ENCODE measurements at regions not wholly inside any gene's neighbourhood (a gene's known extent, or its start where the extent isn't known, plus 50 kb on each side); places are given as distances from the start of the nearest gene placed in this dataset.

DNA sequence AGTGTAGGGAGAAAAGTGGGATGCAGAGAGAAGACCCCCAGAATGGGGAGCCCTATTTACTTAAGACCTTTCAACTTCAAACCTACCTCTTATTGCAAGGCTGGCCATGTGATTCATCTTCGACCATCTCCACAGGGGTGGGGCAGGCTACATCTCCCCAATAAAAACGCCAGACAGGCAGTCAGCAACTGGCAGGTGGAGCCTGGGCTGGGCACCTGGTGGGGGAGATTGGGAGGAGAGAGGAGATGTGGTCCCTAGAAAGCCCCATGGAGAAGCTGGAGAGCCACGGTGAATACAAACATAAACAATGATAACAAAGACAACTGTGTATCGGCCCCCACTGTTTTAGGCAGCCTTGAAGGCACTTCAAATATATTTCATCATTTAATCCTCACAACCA lies 336.7 kb upstream of the PROX1 start:
- DNase-seq (ENCODE audit: extremely low spot score, unreplicated experiment), result no peak
- H3K4me3 Mint-ChIP-seq (ENCODE audit: unreplicated experiment), result no peak overlapping the region
- H3K36me3 Mint-ChIP-seq (ENCODE audit: unreplicated experiment), result no peaks in the 10 kb centered on the region
- no peak for TF ChIP-seq CTCF (IDR thresholded peaks at IDR 0.05)
- no peaks in the 10 kb centered on the region for H3K27me3 Mint-ChIP-seq (ENCODE audit: unreplicated experiment)
- H3K9me3 Mint-ChIP-seq (ENCODE audit: unreplicated experiment), result no peaks in the 10 kb centered on the region
- no peaks in the 10 kb centered on the region for H3K4me1 Mint-ChIP-seq (ENCODE audit: unreplicated experiment)
- no peak overlapping the region for H3K27ac Mint-ChIP-seq (ENCODE audit: unreplicated experiment)

DNA sequence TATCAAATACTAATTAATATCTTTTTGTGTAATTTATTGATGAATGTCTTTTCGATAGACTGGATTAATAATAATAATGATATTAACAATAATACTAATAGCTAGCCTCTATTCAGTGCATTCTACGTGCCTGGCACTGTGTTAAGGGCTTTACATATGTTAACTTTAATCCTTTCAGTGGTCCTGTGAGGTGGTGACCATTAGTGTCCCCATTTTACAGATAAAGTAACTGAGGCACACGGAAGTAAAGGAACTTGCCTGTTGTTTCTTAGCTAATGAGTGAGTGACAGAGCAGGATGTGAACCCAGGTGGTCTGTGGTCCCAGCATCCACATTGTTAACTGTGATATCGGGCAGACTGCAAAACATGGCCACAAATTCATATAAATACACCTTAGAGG lies 335.7 kb upstream of the PROX1 start:
- H3K27ac Mint-ChIP-seq (ENCODE audit: unreplicated experiment), result no peak overlapping the region
- H3K36me3 Mint-ChIP-seq (ENCODE audit: unreplicated experiment), result no peaks in the 10 kb centered on the region
- no peak for TF ChIP-seq CTCF (IDR thresholded peaks at IDR 0.05)
- H3K9me3 Mint-ChIP-seq (ENCODE audit: unreplicated experiment), result no peaks in the 10 kb centered on the region
- DNase-seq (ENCODE audit: extremely low spot score, unreplicated experiment), result no peak
- no peak overlapping the region for H3K4me3 Mint-ChIP-seq (ENCODE audit: unreplicated experiment)
- no peaks in the 10 kb centered on the region for H3K27me3 Mint-ChIP-seq (ENCODE audit: unreplicated experiment)
- no peaks in the 10 kb centered on the region for H3K4me1 Mint-ChIP-seq (ENCODE audit: unreplicated experiment)

GRCh38 chr1:213656039-213656438 lies 331.7 kb upstream of the PROX1 start:
- no peaks in the 10 kb centered on the region for H3K36me3 Mint-ChIP-seq (ENCODE audit: unreplicated experiment)
- no peak for TF ChIP-seq CTCF (IDR thresholded peaks at IDR 0.05)
- DNase-seq (ENCODE audit: extremely low spot score, unreplicated experiment), result no peak
- H3K9me3 Mint-ChIP-seq (ENCODE audit: unreplicated experiment), result no peaks in the 10 kb centered on the region
- H3K4me1 Mint-ChIP-seq (ENCODE audit: unreplicated experiment), result no peaks in the 10 kb centered on the region
- H3K27ac Mint-ChIP-seq (ENCODE audit: unreplicated experiment), result no peak overlapping the region
- no peaks in the 10 kb centered on the region for H3K27me3 Mint-ChIP-seq (ENCODE audit: unreplicated experiment)
- H3K4me3 Mint-ChIP-seq (ENCODE audit: unreplicated experiment), result no peak overlapping the region

DNA sequence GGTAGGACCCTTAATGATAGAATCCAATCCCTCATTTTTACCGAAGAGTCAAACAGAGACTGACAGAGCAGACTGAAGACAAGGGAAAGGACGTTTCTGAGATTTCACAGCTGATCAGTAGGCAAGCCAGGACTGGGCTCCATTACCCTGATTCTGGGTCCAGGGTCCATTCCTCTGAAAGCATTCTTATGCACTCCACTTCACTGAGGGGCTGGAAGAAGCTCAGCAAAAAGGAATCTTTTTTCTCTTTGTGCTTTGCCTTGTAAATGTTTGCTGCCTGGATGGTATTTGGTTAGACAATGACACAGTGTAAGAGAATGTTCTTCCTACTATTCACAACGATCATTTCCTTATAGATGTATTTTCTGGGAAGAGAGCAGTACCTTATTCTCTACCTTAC lies 331.3 kb upstream of the PROX1 start:
- no peak for DNase-seq (ENCODE audit: extremely low spot score, unreplicated experiment)
- Mint-ChIP-seq H3K4me1 (ENCODE audit: unreplicated experiment) (no peaks in the 10 kb centered on the region), H3K27ac (ENCODE audit: unreplicated experiment) (no peak overlapping the region), H3K36me3 (ENCODE audit: unreplicated experiment) (no peaks in the 10 kb centered on the region), H3K9me3 (ENCODE audit: unreplicated experiment) (no peaks in the 10 kb centered on the region), H3K27me3 (ENCODE audit: unreplicated experiment) (no peaks in the 10 kb centered on the region), H3K4me3 (ENCODE audit: unreplicated experiment) (no peak overlapping the region)
- TF ChIP-seq CTCF (IDR thresholded peaks at IDR 0.05), result no peak

DNA sequence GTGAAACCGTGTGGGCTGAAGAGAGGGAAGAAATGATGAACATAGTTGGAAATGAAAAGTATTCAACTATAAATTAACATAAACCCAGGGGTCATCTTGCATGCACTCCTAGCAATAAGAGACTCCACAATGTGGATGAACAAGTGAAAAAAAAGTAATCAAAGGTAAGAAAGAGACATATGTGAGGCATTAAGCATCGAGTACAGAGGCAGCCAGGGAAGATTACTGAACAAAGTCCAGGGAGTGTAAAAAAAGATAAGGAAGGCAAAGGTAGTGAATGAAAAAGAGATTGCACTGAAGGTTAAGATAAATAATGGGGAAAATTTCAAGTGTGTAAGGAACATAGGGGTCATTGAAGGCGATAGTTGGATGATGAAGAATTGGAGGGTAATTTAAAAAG lies 330.8 kb upstream of the PROX1 start:
- no peak for TF ChIP-seq CTCF (IDR thresholded peaks at IDR 0.05)
- H3K27ac Mint-ChIP-seq (ENCODE audit: unreplicated experiment), result no peak overlapping the region
- no peaks in the 10 kb centered on the region for H3K4me1 Mint-ChIP-seq (ENCODE audit: unreplicated experiment)
- no peaks in the 10 kb centered on the region for H3K9me3 Mint-ChIP-seq (ENCODE audit: unreplicated experiment)
- DNase-seq (ENCODE audit: extremely low spot score, unreplicated experiment), result no peak
- H3K36me3 Mint-ChIP-seq (ENCODE audit: unreplicated experiment), result no peaks in the 10 kb centered on the region
- no peak overlapping the region for H3K4me3 Mint-ChIP-seq (ENCODE audit: unreplicated experiment)
- H3K27me3 Mint-ChIP-seq (ENCODE audit: unreplicated experiment), result no peaks in the 10 kb centered on the region

Data from osteocyte (in vitro differentiated cells).